HL-60 (cell line): ENCODE measurements at regions not wholly inside any gene's neighbourhood (a gene's known extent, or its start where the extent isn't known, plus 50 kb on each side); places are given as distances from the start of the nearest gene placed in this dataset.

Experiments
- GABPA ChIP-seq: IDR thresholded peaks from 2 replicates; pipeline ENCODE4 v1.6.1; 2012; ENCODE audit warnings: low read depth
- POLR2AphosphoS5 ChIP-seq: IDR thresholded peaks from 2 replicates; pipeline ENCODE4 v1.6.1; 2012; ENCODE audit warnings: low read depth
- SPI1 ChIP-seq: IDR thresholded peaks from 2 replicates; pipeline ENCODE4 v1.6.1; 2012; ENCODE audit warnings: low read depth, mild to moderate bottlenecking, borderline replicate concordance
- TF ChIP-seq, protein P1 (sequence below): IDR thresholded peaks from one replicate; pipeline ENCODE4 v1.5.1; 2011; ENCODE audit warnings: low read length, control low read depth, inconsistent platforms; ENCODE audit not compliant: insufficient read depth
- TF ChIP-seq, protein P2 (sequence below): IDR thresholded peaks from 2 replicates; pipeline ENCODE4 v1.6.1; 2012; ENCODE audit warnings: low read depth; ENCODE audit not compliant: insufficient replicate concordance

DNA sequence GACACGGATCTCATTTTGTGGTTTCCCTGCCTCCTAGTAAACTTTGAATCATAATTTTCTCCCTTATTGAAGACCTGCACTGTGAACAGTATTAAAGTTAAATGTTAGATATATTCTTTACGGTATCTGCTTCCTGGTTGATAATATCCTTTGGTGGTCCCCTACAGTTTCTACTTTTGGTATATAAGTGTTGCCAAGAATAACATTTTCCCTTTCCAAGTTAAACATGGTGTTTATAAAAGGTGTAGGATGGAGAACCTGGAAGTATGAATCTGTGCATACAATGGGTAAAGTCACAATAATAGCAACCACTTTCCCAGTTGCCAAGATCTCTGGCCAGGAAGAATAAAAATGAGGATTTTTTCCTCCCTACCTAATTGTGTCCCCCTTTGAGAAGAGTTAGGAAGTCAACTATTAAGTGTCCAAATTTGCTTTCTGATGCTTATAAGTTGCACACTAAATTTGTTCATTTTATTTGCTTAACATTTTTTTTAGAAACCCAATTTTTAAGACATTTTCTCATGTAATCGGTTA, 201.0 kb upstream of the STK17B start:
- TF ChIP-seq, protein P1, sequence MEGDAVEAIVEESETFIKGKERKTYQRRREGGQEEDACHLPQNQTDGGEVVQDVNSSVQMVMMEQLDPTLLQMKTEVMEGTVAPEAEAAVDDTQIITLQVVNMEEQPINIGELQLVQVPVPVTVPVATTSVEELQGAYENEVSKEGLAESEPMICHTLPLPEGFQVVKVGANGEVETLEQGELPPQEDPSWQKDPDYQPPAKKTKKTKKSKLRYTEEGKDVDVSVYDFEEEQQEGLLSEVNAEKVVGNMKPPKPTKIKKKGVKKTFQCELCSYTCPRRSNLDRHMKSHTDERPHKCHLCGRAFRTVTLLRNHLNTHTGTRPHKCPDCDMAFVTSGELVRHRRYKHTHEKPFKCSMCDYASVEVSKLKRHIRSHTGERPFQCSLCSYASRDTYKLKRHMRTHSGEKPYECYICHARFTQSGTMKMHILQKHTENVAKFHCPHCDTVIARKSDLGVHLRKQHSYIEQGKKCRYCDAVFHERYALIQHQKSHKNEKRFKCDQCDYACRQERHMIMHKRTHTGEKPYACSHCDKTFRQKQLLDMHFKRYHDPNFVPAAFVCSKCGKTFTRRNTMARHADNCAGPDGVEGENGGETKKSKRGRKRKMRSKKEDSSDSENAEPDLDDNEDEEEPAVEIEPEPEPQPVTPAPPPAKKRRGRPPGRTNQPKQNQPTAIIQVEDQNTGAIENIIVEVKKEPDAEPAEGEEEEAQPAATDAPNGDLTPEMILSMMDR, result no peak
- TF ChIP-seq GABPA (no peak), SPI1 (no peak), POLR2AphosphoS5 (no peak)
- TF ChIP-seq, protein P2, sequence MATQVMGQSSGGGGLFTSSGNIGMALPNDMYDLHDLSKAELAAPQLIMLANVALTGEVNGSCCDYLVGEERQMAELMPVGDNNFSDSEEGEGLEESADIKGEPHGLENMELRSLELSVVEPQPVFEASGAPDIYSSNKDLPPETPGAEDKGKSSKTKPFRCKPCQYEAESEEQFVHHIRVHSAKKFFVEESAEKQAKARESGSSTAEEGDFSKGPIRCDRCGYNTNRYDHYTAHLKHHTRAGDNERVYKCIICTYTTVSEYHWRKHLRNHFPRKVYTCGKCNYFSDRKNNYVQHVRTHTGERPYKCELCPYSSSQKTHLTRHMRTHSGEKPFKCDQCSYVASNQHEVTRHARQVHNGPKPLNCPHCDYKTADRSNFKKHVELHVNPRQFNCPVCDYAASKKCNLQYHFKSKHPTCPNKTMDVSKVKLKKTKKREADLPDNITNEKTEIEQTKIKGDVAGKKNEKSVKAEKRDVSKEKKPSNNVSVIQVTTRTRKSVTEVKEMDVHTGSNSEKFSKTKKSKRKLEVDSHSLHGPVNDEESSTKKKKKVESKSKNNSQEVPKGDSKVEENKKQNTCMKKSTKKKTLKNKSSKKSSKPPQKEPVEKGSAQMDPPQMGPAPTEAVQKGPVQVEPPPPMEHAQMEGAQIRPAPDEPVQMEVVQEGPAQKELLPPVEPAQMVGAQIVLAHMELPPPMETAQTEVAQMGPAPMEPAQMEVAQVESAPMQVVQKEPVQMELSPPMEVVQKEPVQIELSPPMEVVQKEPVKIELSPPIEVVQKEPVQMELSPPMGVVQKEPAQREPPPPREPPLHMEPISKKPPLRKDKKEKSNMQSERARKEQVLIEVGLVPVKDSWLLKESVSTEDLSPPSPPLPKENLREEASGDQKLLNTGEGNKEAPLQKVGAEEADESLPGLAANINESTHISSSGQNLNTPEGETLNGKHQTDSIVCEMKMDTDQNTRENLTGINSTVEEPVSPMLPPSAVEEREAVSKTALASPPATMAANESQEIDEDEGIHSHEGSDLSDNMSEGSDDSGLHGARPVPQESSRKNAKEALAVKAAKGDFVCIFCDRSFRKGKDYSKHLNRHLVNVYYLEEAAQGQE, result no peak
